ENCODE measurements at regions not wholly inside any gene's neighbourhood (a gene's known extent, or its start where the extent isn't known, plus 50 kb on each side); places are given as distances from the start of the nearest gene placed in this dataset.
A peak's percentile ranks its signal among the peaks of the same experiment; 100 is the strongest.
"Not testable (repeated sequence)": the region's sequence is repeated elsewhere in the genome, so short reads cannot be mapped to it uniquely, and the experiment has no call there.

GRCh38 chr2:224113930-224114329 lies 74.8 kb upstream of the SERPINE2 start:
- not testable (repeated sequence) for DNase-seq (ENCODE audit: low read depth in 2 of 2)

- DNase-seq (ENCODE audit: low read depth in 2 of 2): no peak
Observed at GRCh38 chr2:224111576-224111975, 72.5 kb upstream of the SERPINE2 start.

GRCh38 chr2:224110811-224111210 lies 71.7 kb upstream of the SERPINE2 start:
- DNase-seq (ENCODE audit: low read depth in 2 of 2): no peak

- DNase-seq (ENCODE audit: low read depth in 2 of 2): no peak
Observed at GRCh38 chr2:224109751-224110150, 70.7 kb upstream of the SERPINE2 start.

GRCh38 chr2:224106794-224107193 lies 67.7 kb upstream of the SERPINE2 start:
- DNase-seq (ENCODE audit: low read depth in 2 of 2): no peak

- no peak for DNase-seq (ENCODE audit: low read depth in 2 of 2)
Observed at GRCh38 chr2:224104668-224105386, 65.7 kb upstream of the SERPINE2 start.

GRCh38 chr2:224103651-224104050 lies 64.6 kb upstream of the SERPINE2 start:
- DNase-seq (ENCODE audit: low read depth in 2 of 2): no peak

- DNase-seq (ENCODE audit: low read depth in 2 of 2): no peak
Observed at GRCh38 chr2:224102991-224103390, 63.9 kb upstream of the SERPINE2 start.

DNA sequence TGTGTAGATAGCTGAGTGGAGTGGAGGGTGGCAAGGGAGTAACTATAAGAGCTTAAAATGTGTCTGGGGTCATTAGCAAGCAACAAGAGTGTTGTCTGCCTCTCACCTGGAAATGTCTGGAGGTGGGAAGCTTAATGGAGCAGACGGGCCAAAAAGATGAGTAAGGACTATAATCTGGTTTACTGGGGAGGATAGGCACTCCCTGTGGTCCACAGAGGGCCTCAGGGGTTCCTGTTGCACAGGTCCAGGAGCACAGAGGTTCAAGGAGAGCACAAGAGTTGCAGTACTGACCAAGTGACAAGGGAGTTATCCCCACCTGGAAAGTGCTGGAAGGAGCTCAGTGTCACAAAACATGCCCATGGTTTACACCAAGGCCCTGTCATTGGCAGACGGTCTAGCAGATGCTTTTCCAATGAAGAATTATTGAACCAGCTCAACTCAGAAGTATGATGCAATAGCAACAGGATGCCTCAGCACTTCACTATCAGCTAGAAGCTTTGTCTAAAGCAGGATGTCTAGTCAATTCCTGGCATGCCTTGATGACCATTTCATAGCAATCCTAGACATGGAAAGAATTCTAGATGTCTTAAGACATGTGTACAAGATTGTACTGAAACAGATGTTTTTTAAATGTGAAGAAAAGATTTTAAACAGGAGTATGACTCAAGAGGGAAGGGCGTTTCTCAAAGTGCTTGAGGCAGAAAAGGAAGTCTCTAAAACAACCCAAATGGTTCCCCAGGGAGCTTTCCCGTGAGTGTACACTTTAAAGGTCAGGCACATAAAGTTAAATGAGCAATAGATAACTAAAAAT lies 62.9 kb upstream of the SERPINE2 start:
- DNase-seq (ENCODE audit: low read depth in 2 of 2): peak in 1 of 2 donors; percentile 41

- DNase-seq (ENCODE audit: low read depth in 2 of 2): no peak
Observed at GRCh38 chr2:224099861-224100643, 61.0 kb upstream of the SERPINE2 start.

- DNase-seq (ENCODE audit: low read depth in 2 of 2): no peak
Observed at GRCh38 chr2:224098481-224099230, 59.6 kb upstream of the SERPINE2 start.

GRCh38 chr2:224094413-224094812 lies 55.3 kb upstream of the SERPINE2 start:
- DNase-seq (ENCODE audit: low read depth in 2 of 2): no peak

GRCh38 chr2:224091671-224092070 lies 52.6 kb upstream of the SERPINE2 start:
- DNase-seq (ENCODE audit: low read depth in 2 of 2): not testable (repeated sequence)

- DNase-seq (ENCODE audit: low read depth in 2 of 2): not testable (repeated sequence)
Observed at GRCh38 chr2:224089606-224090005, 50.5 kb upstream of the SERPINE2 start.
